IMR-90 (cell line): ENCODE measurements at regions not wholly inside any gene's neighbourhood (a gene's known extent, or its start where the extent isn't known, plus 50 kb on each side); places are given as distances from the start of the nearest gene placed in this dataset.

Source experiments
- ATAC-seq: fragments of 200-7000 bp; cut with Tn5 transposase; 2 replicates; pipeline ENCODE4 v1.9.1; 2020; ENCODE audit warnings: low read depth, mild to moderate bottlenecking, moderate library complexity
- BruUV-seq: library from RNA; stranded (reverse); fragments of 400-500 nt; replicated peaks from 2 replicates; lab custom pipeline; 2021; lab: Mats Ljungman, UMichigan
- CTCF ChIA-PET: fragments of 300-600 bp; formaldehyde crosslinking; extraction: SDS; loops from one replicate; lab custom pipeline; 2021; ENCODE audit warnings: antibody characterized with exemption; lab: Yijun Ruan, JAX
- POLR2A ChIA-PET: fragments of 300-600 bp; sonication (Branson Sonifier 250); formaldehyde crosslinking; loops from one replicate; lab custom pipeline; 2022; ENCODE audit warnings: antibody characterized with exemption; ENCODE audit not compliant: unreplicated experiment; lab: Charles Lee
- DNase-seq: peaks from one replicate; pipeline ENCODE4 v3.0.0; 2013
- H2AFZ ChIP-seq: replicated peaks from 2 replicates; pipeline ENCODE3; 2013; ENCODE audit warnings: low read length, mild to moderate bottlenecking; ENCODE audit not compliant: poor library complexity
- H2AK5ac ChIP-seq: 2 replicates; pipeline ENCODE4 v1.6.1; 2013; ENCODE audit warnings: low read depth, low read length, inconsistent platforms
- H2AK9ac ChIP-seq: replicated peaks from 2 replicates; pipeline ENCODE3; 2013; ENCODE audit warnings: mild to moderate bottlenecking, low read depth, low read length, moderate library complexity; ENCODE audit not compliant: poor library complexity
- H2BK120ac ChIP-seq: 2 replicates; pipeline ENCODE4 v1.6.1; 2013; ENCODE audit warnings: low read depth, low read length, inconsistent platforms
- H2BK15ac ChIP-seq: 3 replicates; pipeline ENCODE4 v1.6.1; 2013; ENCODE audit warnings: low read depth, low read length, inconsistent platforms
- H2BK20ac ChIP-seq: 2 replicates; pipeline ENCODE4 v1.6.1; 2013; ENCODE audit warnings: low read depth, mild to moderate bottlenecking, inconsistent platforms, low read length, moderate library complexity
- H2BK5ac ChIP-seq: 2 replicates; pipeline ENCODE4 v1.6.1; 2013; ENCODE audit warnings: mild to moderate bottlenecking, low read depth, low read length, inconsistent platforms; ENCODE audit not compliant: poor library complexity, severe bottlenecking
- H3K14ac ChIP-seq: replicated peaks from 2 replicates; pipeline ENCODE4 v1.6.1; 2013; ENCODE audit warnings: low read depth, low read length, inconsistent platforms
- H3K18ac ChIP-seq: 2 replicates; pipeline ENCODE4 v1.6.1; 2013; ENCODE audit warnings: low read depth, low read length, control low read depth
- H3K23ac ChIP-seq: 2 replicates; pipeline ENCODE4 v1.6.1; 2013; ENCODE audit warnings: low read depth, low read length, inconsistent platforms
- H3K27ac ChIP-seq: 2 replicates; pipeline ENCODE4 v1.5.1; 2013; ENCODE audit warnings: mild to moderate bottlenecking, control low read depth, low read length; ENCODE audit not compliant: insufficient read depth
- H3K27me3 ChIP-seq: 2 replicates; pipeline ENCODE4 v1.6.1; 2013; ENCODE audit warnings: low read length; ENCODE audit not compliant: control insufficient read depth, insufficient read depth
- H3K36me3 ChIP-seq: 2 replicates; pipeline ENCODE4 v1.6.1; 2013; ENCODE audit warnings: low read length, mixed read lengths; ENCODE audit not compliant: control insufficient read depth, insufficient read depth
- H3K4ac ChIP-seq: 2 replicates; pipeline ENCODE4 v1.6.1; 2013; ENCODE audit warnings: low read depth, low read length, inconsistent platforms
- H3K4me1 ChIP-seq: 2 replicates; pipeline ENCODE4 v1.6.1; 2013; ENCODE audit warnings: low read length, mixed read lengths; ENCODE audit not compliant: control insufficient read depth, insufficient read depth
- H3K4me2 ChIP-seq: 2 replicates; pipeline ENCODE4 v1.6.1; 2013; ENCODE audit warnings: low read depth, mild to moderate bottlenecking, control low read depth, low read length, moderate library complexity
- H3K4me3 ChIP-seq: 2 replicates; pipeline ENCODE4 v1.5.1; 2013; ENCODE audit warnings: low read depth, mild to moderate bottlenecking, control low read depth, low read length, moderate library complexity; ENCODE audit not compliant: insufficient read depth
- H3K56ac ChIP-seq: 2 replicates; pipeline ENCODE4 v1.6.1; 2013; ENCODE audit warnings: low read length, inconsistent platforms; ENCODE audit not compliant: insufficient read depth; ENCODE audit errors: extremely low read depth
- H3K79me1 ChIP-seq, 2 experiments: 2 replicates each; pipeline ENCODE4 v1.6.1; 2013; ENCODE audit warnings: low read length in 2 of 2, inconsistent platforms in 1 of 2, low read depth in 1 of 2
- H3K9ac ChIP-seq: 2 replicates; pipeline ENCODE4 v1.6.1; 2013; ENCODE audit warnings: low read depth, low read length, control low read depth
- H3K9me1 ChIP-seq: 2 replicates; pipeline ENCODE4 v1.6.1; 2013; ENCODE audit warnings: low read length, inconsistent platforms; ENCODE audit not compliant: insufficient read depth
- H3K9me3 ChIP-seq: 2 replicates; pipeline ENCODE4 v1.6.1; 2013; ENCODE audit warnings: low read length; ENCODE audit not compliant: control insufficient read depth, insufficient read depth
- H4K20me1 ChIP-seq: 2 replicates; pipeline ENCODE4 v1.6.1; 2013; ENCODE audit warnings: low read length, inconsistent platforms; ENCODE audit not compliant: insufficient read depth
- H4K5ac ChIP-seq: 2 replicates; pipeline ENCODE4 v1.6.1; 2013; ENCODE audit warnings: mild to moderate bottlenecking, low read depth, low read length, control low read depth
- H4K8ac ChIP-seq, 2 experiments: 2 replicates each; pipeline ENCODE4 v1.6.1; 2013; ENCODE audit warnings: low read depth in 2 of 2, low read length in 2 of 2, control low read depth in 1 of 2, inconsistent platforms in 1 of 2
- H4K91ac ChIP-seq: 2 replicates; pipeline ENCODE4 v1.6.1; 2013; ENCODE audit warnings: low read depth, low read length, inconsistent platforms; ENCODE audit not compliant: insufficient read depth
- ELK1 ChIP-seq: fragments of 150-350 bp; IDR thresholded peaks from 2 replicates; pipeline ENCODE4 v1.6.1; 2016; ENCODE audit warnings: low read depth, mild to moderate bottlenecking, low read length, moderate library complexity, borderline replicate concordance
- POLR2A ChIP-seq: IDR thresholded peaks from 2 replicates; pipeline ENCODE4 v1.6.1; 2012; ENCODE audit warnings: mild to moderate bottlenecking, low read depth, low read length
- WGBS, 2 experiments: methylation state at CpG; one replicate each; pipeline versions ENCODE4 v1.1.5 to v1.1.7; 2013; ENCODE audit warnings: missing lambda C conversion rate in 2 of 2; ENCODE audit not compliant: insufficient read length in 1 of 2; ENCODE audit errors: extremely low coverage in 2 of 2; 5-methylcytosine and 5-hydroxymethylcytosine counted together
- dilution Hi-C: fragments of 300-500 bp; cut with HindIII; formaldehyde crosslinking; loops from one replicate; pipeline ENCODE4 v1.14.3; 2018; ENCODE audit warnings: low sequenced_read_pairs; ENCODE audit not compliant: unreplicated experiment
- in situ Hi-C: fragments of 300-500 bp; cut with MboI; formaldehyde crosslinking; loops from 3 replicates; pipeline ENCODE4 v1.14.3; 2019; ENCODE audit warnings: low sequenced_read_pairs, inconsistent platforms, mixed read lengths
- intact Hi-C: fragments of 100-400 bp; cut with micrococcal nuclease; formaldehyde crosslinking; loops from 2 replicates; pipeline ENCODE4 v1.10.0; 2022

- H3K36me3 ChIP-seq: no peaks in the 10 kb centered on the region
- ATAC-seq (no peak), DNase-seq (no peak)
- no peaks in the 10 kb centered on the region for H3K9me3 ChIP-seq
- intact Hi-C loops: no loop called here
- no TSS peak for BruUV-seq
- H3K9me1 ChIP-seq: peaks cover 16% of the 10 kb centered on the region
- peak overlapping the region; percentile 53; the same call in 2 of the 3 replicates for H2BK15ac ChIP-seq
- H4K91ac ChIP-seq: peak overlapping the region; percentile 79
- H4K5ac ChIP-seq: peak overlapping the region; percentile 93
- peak overlapping the region; percentile 82 for H3K14ac ChIP-seq
- H2AK5ac ChIP-seq: peak overlapping the region; percentile 92
- H3K4me2 ChIP-seq: no peak overlapping the region
- H3K18ac ChIP-seq: peak overlapping the region; percentile 87
- 0 out of 4 replicates have a peak, but pooled peaks cover 0 to 7% of the 10 kb centered on the region in 2 experiments for H3K79me1 ChIP-seq
- TF ChIP-seq POLR2A (no peak), ELK1 (no peak)
- no peak overlapping the region for H2AFZ ChIP-seq
- H3K27me3 ChIP-seq: no peaks in the 10 kb centered on the region
- dilution Hi-C loops: no loop called here
- no peak overlapping the region for H3K9ac ChIP-seq
- 86% methylated on average over 3 of the region's 5 CpGs; no CpG with 5 or more reads in 1 of the 2 experiments for WGBS, 2 experiments
- no peak overlapping the region for H3K56ac ChIP-seq
- in situ Hi-C loops: no loop called here
- H4K20me1 ChIP-seq: no peaks in the 10 kb centered on the region
- CTCF ChIA-PET: interaction anchor here (0.6 kb wide), 1 partner anchor 264 kb away, joined by 3 read pairs; no protein-coding TSS in a partner anchor
- H2BK20ac ChIP-seq: peak overlapping the region; percentile 87
- H3K4me3 ChIP-seq: no peak overlapping the region
- peak overlapping the region; percentile 85 for H3K4ac ChIP-seq
- POLR2A ChIA-PET: interaction anchor here (0.5 to 0.6 kb wide), 2 partner anchors 9 to 191 kb away, joined by 3 to 5 read pairs; no protein-coding TSS in a partner anchor
- H3K4me1 ChIP-seq: peaks cover 14% of the 10 kb centered on the region
- H3K23ac ChIP-seq: 0 out of 2 replicates have a peak overlapping the region, but pooled peaks have one; percentile 29
- H2BK5ac ChIP-seq: peak overlapping the region; percentile 10
- peak overlapping the region; percentile 43 for H2AK9ac ChIP-seq
- H4K8ac ChIP-seq: peak overlapping the region; percentile 1 to 80; a peak in 2 of 4 replicates
- no peak overlapping the region for H3K27ac ChIP-seq
- peak overlapping the region; percentile 69 for H2BK120ac ChIP-seq
Measured at GRCh38 chr2:234825616-234826015, 126.2 kb upstream of the SH3BP4 start.
